DMS153 (cell line): ENCODE measurements at regions not wholly inside any gene's neighbourhood (a gene's known extent, or its start where the extent isn't known, plus 50 kb on each side); places are given as distances from the start of the nearest gene placed in this dataset.
"Not testable (repeated sequence)": the region's sequence is repeated elsewhere in the genome, so short reads cannot be mapped to it uniquely, and the experiment has no call there.

Source experiments
- DNase-seq: peaks from one replicate; lab custom pipeline; 2025; lab: John Stamatoyannopoulos, UW

GRCh38 chr7:94314413-94315410 lies 80.0 kb upstream of the COL1A2 start:
- DNase-seq: no peak

GRCh38 chr7:94321138-94321537 lies 73.6 kb upstream of the COL1A2 start:
- DNase-seq: not testable (repeated sequence)

GRCh38 chr7:94323844-94324243 lies 70.9 kb upstream of the COL1A2 start:
- DNase-seq: no peak

GRCh38 chr7:94324380-94325121 lies 70.1 kb upstream of the COL1A2 start:
- DNase-seq: no peak

- no peak for DNase-seq
Observed at GRCh38 chr7:94325122-94325475, 69.6 kb upstream of the COL1A2 start.

- DNase-seq: no peak
Observed at GRCh38 chr7:94330269-94331020, 64.2 kb upstream of the COL1A2 start.

- no peak for DNase-seq
Observed at GRCh38 chr7:94332571-94332970, 62.1 kb upstream of the COL1A2 start.

- DNase-seq: no peak
Observed at GRCh38 chr7:94333810-94334209, 60.9 kb upstream of the COL1A2 start.

- DNase-seq: no peak
Observed at GRCh38 chr7:94335586-94335985, 59.1 kb upstream of the COL1A2 start.

- no peak for DNase-seq
Observed at GRCh38 chr7:94336009-94336408, 58.7 kb upstream of the COL1A2 start.

- DNase-seq: no peak
Observed at GRCh38 chr7:94338921-94339371, 55.7 kb upstream of the COL1A2 start.

- no peak for DNase-seq
Observed at GRCh38 chr7:94344826-94345225, 49.9 kb upstream of the COL1A2 start.
